H9 (cell line): ENCODE measurements at regions not wholly inside any gene's neighbourhood (a gene's known extent, or its start where the extent isn't known, plus 50 kb on each side); places are given as distances from the start of the nearest gene placed in this dataset.

Experiments
- DNase-seq: peaks from one replicate; pipeline ENCODE4 v3.0.0-alpha.2; 2017
- H2AFZ ChIP-seq: one replicate; pipeline ENCODE4 v1.6.1; 2013; ENCODE audit warnings: mild to moderate bottlenecking, low read length, control low read depth, moderate library complexity
- H2AK5ac ChIP-seq: 2 replicates; pipeline ENCODE4 v1.6.1; 2013; ENCODE audit warnings: low read length, control low read depth, mixed read lengths; ENCODE audit not compliant: insufficient read length
- H2BK120ac ChIP-seq: one replicate; pipeline ENCODE4 v1.6.1; 2013; ENCODE audit warnings: low read depth, mild to moderate bottlenecking, low read length, control low read depth, inconsistent platforms; ENCODE audit not compliant: poor library complexity, severe bottlenecking
- H2BK12ac ChIP-seq: 2 replicates; pipeline ENCODE4 v1.6.1; 2013; ENCODE audit warnings: low read length, control low read depth, mixed read lengths, low read depth; ENCODE audit not compliant: insufficient read length
- H2BK15ac ChIP-seq: 2 replicates; pipeline ENCODE4 v1.6.1; 2013; ENCODE audit warnings: low read depth, low read length, control low read depth
- H2BK20ac ChIP-seq: one replicate; pipeline ENCODE4 v1.6.1; 2013; ENCODE audit warnings: low read depth, mild to moderate bottlenecking, low read length, control low read depth, inconsistent platforms; ENCODE audit not compliant: poor library complexity, severe bottlenecking
- H2BK5ac ChIP-seq: 2 replicates; pipeline ENCODE4 v1.6.1; 2013; ENCODE audit warnings: low read length, control low read depth, mixed read lengths; ENCODE audit not compliant: insufficient read length
- H3K14ac ChIP-seq: 2 replicates; pipeline ENCODE4 v1.6.1; 2013; ENCODE audit warnings: low read length, control low read depth; ENCODE audit not compliant: insufficient read depth
- H3K18ac ChIP-seq: 2 replicates; pipeline ENCODE4 v1.6.1; 2013; ENCODE audit warnings: low read depth, mild to moderate bottlenecking, mixed read lengths, low read length, control low read depth; ENCODE audit not compliant: insufficient read length
- H3K23ac ChIP-seq: 2 replicates; pipeline ENCODE4 v1.6.1; 2013; ENCODE audit warnings: low read length, control low read depth, mixed read lengths, low read depth; ENCODE audit not compliant: insufficient read length
- H3K23me2 ChIP-seq: 2 replicates; pipeline ENCODE4 v1.6.1; 2013; ENCODE audit warnings: low read depth, mild to moderate bottlenecking, mixed read lengths, low read length, control low read depth; ENCODE audit not compliant: insufficient read length, poor library complexity, severe bottlenecking
- H3K27ac ChIP-seq: 2 replicates; pipeline ENCODE4 v1.5.1; 2013; ENCODE audit warnings: low read length, control low read depth, mixed read lengths, low read depth; ENCODE audit not compliant: insufficient read length
- H3K27me3 ChIP-seq: 2 replicates; pipeline ENCODE4 v1.6.1; 2013; ENCODE audit warnings: low read length, control low read depth, inconsistent platforms; ENCODE audit not compliant: insufficient read depth
- H3K4ac ChIP-seq: 2 replicates; pipeline ENCODE4 v1.6.1; 2013; ENCODE audit warnings: low read depth, mild to moderate bottlenecking, control low read depth, inconsistent platforms, low read length, moderate library complexity
- H3K4me1 ChIP-seq: 2 replicates; pipeline ENCODE4 v1.6.1; 2013; ENCODE audit warnings: low read length, control low read depth, inconsistent platforms; ENCODE audit not compliant: insufficient read depth
- H3K4me2 ChIP-seq: 2 replicates; pipeline ENCODE4 v1.6.1; 2013; ENCODE audit warnings: low read length, control low read depth, mixed read lengths; ENCODE audit not compliant: insufficient read length, insufficient read depth
- H3K56ac ChIP-seq: 2 replicates; pipeline ENCODE4 v1.6.1; 2013; ENCODE audit warnings: low read depth, mild to moderate bottlenecking, mixed read lengths, low read length, control low read depth; ENCODE audit not compliant: insufficient read length
- H3K79me1 ChIP-seq: 2 replicates; pipeline ENCODE4 v1.6.1; 2013; ENCODE audit warnings: low read depth, mild to moderate bottlenecking, moderate library complexity, low read length, control low read depth, inconsistent platforms; ENCODE audit not compliant: insufficient read depth, poor library complexity, severe bottlenecking
- H3K79me2 ChIP-seq: 2 replicates; pipeline ENCODE4 v1.6.1; 2013; ENCODE audit warnings: low read length, control low read depth, inconsistent platforms; ENCODE audit not compliant: insufficient read depth
- H3K9ac ChIP-seq: 2 replicates; pipeline ENCODE4 v1.6.1; 2013; ENCODE audit warnings: low read length, control low read depth, mixed read lengths; ENCODE audit not compliant: insufficient read length; ENCODE audit errors: extremely low read depth
- H3K9me3 ChIP-seq: one replicate; pipeline ENCODE4 v1.6.1; 2013; ENCODE audit warnings: low read depth, low read length, inconsistent platforms; ENCODE audit not compliant: control insufficient read depth
- H3T11ph ChIP-seq: one replicate; pipeline ENCODE4 v1.6.1; 2013; ENCODE audit warnings: mild to moderate bottlenecking, low read length, control low read depth, inconsistent platforms
- H4K20me1 ChIP-seq: one replicate; pipeline ENCODE4 v1.6.1; 2013; ENCODE audit not compliant: control insufficient read depth, insufficient read length, insufficient read depth
- H4K5ac ChIP-seq: 2 replicates; pipeline ENCODE4 v1.6.1; 2013; ENCODE audit warnings: low read depth, mild to moderate bottlenecking, mixed read lengths, low read length, control low read depth; ENCODE audit not compliant: insufficient read length
- H4K8ac ChIP-seq: replicated peaks from 2 replicates; pipeline ENCODE4 v1.6.1; 2013; ENCODE audit warnings: low read length, control low read depth, mixed read lengths, low read depth; ENCODE audit not compliant: insufficient read length
- H4K91ac ChIP-seq: 2 replicates; pipeline ENCODE4 v1.6.1; 2013; ENCODE audit warnings: low read depth, mild to moderate bottlenecking, moderate library complexity, mixed read lengths, low read length, control low read depth; ENCODE audit not compliant: insufficient read length
- H3K27ac Mint-ChIP-seq, 3 experiments: 2 replicates in 2 of 3; 3 replicates in 1 of 3; pipeline ENCODE4 v1.8.0; 2020 to 2021; ENCODE audit warnings: mixed read lengths in 3 of 3, mild to moderate bottlenecking in 1 of 3, moderate library complexity in 1 of 3
- H3K27me3 Mint-ChIP-seq: 2 replicates; pipeline ENCODE4 v1.8.0; 2021; ENCODE audit warnings: low read depth, mild to moderate bottlenecking, moderate library complexity, mixed read lengths
- H3K36me3 Mint-ChIP-seq, 3 experiments: 2 replicates in 2 of 3; 3 replicates in 1 of 3; pipeline ENCODE4 v1.8.0; 2020 to 2021; ENCODE audit warnings: low read depth in 3 of 3, mixed read lengths in 3 of 3; ENCODE audit not compliant: insufficient read depth in 1 of 3
- H3K4me1 Mint-ChIP-seq, 2 experiments: 2 replicates each; pipeline ENCODE4 v1.8.0; 2020; ENCODE audit warnings: mixed read lengths in 2 of 2
- H3K4me3 Mint-ChIP-seq, 2 experiments: 2 replicates in 1 of 2; 3 replicates in 1 of 2; pipeline ENCODE4 v1.8.0; 2020 to 2021; ENCODE audit warnings: mild to moderate bottlenecking in 2 of 2, mixed read lengths in 2 of 2, moderate library complexity in 1 of 2
- H3K9me3 Mint-ChIP-seq, 2 experiments: 2 replicates in 1 of 2; 3 replicates in 1 of 2; pipeline ENCODE4 v1.8.0; 2020; ENCODE audit warnings: mild to moderate bottlenecking in 2 of 2, mixed read lengths in 2 of 2, moderate library complexity in 1 of 2
- CTCF ChIP-seq: fragments of 200-600 bp; sonication (generic); conservative IDR thresholded peaks from 3 replicates; pipeline ENCODE4 v1.8.0; 2021; ENCODE audit warnings: antibody characterized with exemption, mild to moderate bottlenecking
- WGBS: extraction: QIAGEN DNeasy Blood & Tissue Kit; methylation state at CpG from one replicate; pipeline ENCODE4 v1.1.7; 2013; ENCODE audit warnings: missing lambda C conversion rate, low lambda C conversion rate, mixed read lengths; ENCODE audit not compliant: insufficient read length; ENCODE audit errors: extremely low coverage; 5-methylcytosine and 5-hydroxymethylcytosine counted together

- H3K9me3 Mint-ChIP-seq: no peaks in the 10 kb centered on the region; a peak in 2 of 5 replicates
- Histone ChIP-seq H3K9ac (no peak overlapping the region), H3K4ac (no peak overlapping the region), H4K91ac (no peak overlapping the region), H3K27ac (no peak overlapping the region), H3T11ph (no peak overlapping the region), H4K8ac (no peak overlapping the region), H3K4me1 (no peaks in the 10 kb centered on the region), H3K23ac (no peak overlapping the region), H3K56ac (no peak overlapping the region), H2AK5ac (no peak overlapping the region), H3K18ac (no peak overlapping the region), H2BK5ac (no peak overlapping the region), H3K4me2 (no peak overlapping the region), H3K27me3 (no peaks in the 10 kb centered on the region), H3K9me3 (no peaks in the 10 kb centered on the region), H2BK15ac (no peak overlapping the region), H2BK120ac (no peak overlapping the region), H4K5ac (no peak overlapping the region), H2AFZ (no peak overlapping the region), H4K20me1 (no peaks in the 10 kb centered on the region), H3K79me2 (no peaks in the 10 kb centered on the region), H2BK20ac (no peak overlapping the region), H2BK12ac (no peak overlapping the region), H3K79me1 (no peaks in the 10 kb centered on the region), H3K23me2 (no peaks in the 10 kb centered on the region), H3K14ac (no peak overlapping the region)
- WGBS: no CpG with 5 or more reads among the region's 4 CpGs
- no peak overlapping the region for H3K4me3 Mint-ChIP-seq
- peaks cover 2% of the 10 kb centered on the region for H3K27me3 Mint-ChIP-seq
- DNase-seq: no peak
- H3K36me3 Mint-ChIP-seq: no peaks in the 10 kb centered on the region; a peak in 1 of 7 replicates
- no peak for TF ChIP-seq CTCF
- no peak overlapping the region for H3K27ac Mint-ChIP-seq
- peaks cover 2 to 5% of the 10 kb centered on the region in 2 experiments; a peak in 3 of 4 replicates for H3K4me1 Mint-ChIP-seq
Observed at GRCh38 chr2:126788113-126788512, 110.6 kb upstream of the TEX51 start.
